GM12892 (cell line): ENCODE measurements at regions not wholly inside any gene's neighbourhood (a gene's known extent, or its start where the extent isn't known, plus 50 kb on each side); places are given as distances from the start of the nearest gene placed in this dataset.

Source experiments
- POLR2A ChIP-seq: IDR thresholded peaks from 2 replicates; pipeline ENCODE4 v1.6.1; 2011; ENCODE audit warnings: low read depth, low read length, control low read depth
- POLR2AphosphoS5 ChIP-seq: IDR thresholded peaks from 2 replicates; pipeline ENCODE4 v1.6.1; 2011; ENCODE audit warnings: low read depth, low read length, control low read depth
- TAF1 ChIP-seq: IDR thresholded peaks from 2 replicates; pipeline ENCODE4 v1.6.1; 2011; ENCODE audit warnings: low read depth, mild to moderate bottlenecking, control low read depth, low read length, borderline replicate concordance

DNA sequence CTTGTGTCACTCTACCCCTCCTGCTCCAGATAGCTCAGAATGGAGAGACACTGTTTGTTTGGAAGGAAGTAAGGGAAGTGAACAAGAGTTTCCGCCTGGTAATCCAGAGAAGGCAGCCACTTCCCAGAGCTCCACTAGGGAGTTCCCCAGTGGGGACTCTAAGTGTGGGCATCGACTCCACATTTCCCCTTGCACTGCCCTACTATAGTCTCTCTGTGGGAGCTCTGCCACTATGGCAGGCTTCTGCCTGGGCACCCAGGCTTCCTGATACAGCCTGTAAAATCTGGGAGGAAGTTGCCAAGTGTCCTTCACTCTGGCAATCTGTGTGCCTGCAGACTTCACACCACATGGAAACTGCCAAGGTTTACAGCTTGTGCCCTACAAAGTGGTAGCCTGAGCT, 245.8 kb upstream of the DMD start:
- TF ChIP-seq POLR2A (no peak), POLR2AphosphoS5 (no peak), TAF1 (no peak)
